HG03342 (cell line): ENCODE measurements at regions not wholly inside any gene's neighbourhood (a gene's known extent, or its start where the extent isn't known, plus 50 kb on each side); places are given as distances from the start of the nearest gene placed in this dataset.
"Not testable (repeated sequence)": the region's sequence is repeated elsewhere in the genome, so short reads cannot be mapped to it uniquely, and the experiment has no call there.

Experiments used
- ATAC-seq: cut with Tn5 transposase; IDR thresholded peaks from one replicate; pipeline ENCODE4 v1.9.1; 2021; ENCODE audit warnings: mild to moderate bottlenecking, moderate library complexity; ENCODE audit not compliant: unreplicated experiment

GRCh38 chr6:50330347-50330746, 280.6 kb upstream of the DEFB112 start:
- no peak for ATAC-seq

DNA sequence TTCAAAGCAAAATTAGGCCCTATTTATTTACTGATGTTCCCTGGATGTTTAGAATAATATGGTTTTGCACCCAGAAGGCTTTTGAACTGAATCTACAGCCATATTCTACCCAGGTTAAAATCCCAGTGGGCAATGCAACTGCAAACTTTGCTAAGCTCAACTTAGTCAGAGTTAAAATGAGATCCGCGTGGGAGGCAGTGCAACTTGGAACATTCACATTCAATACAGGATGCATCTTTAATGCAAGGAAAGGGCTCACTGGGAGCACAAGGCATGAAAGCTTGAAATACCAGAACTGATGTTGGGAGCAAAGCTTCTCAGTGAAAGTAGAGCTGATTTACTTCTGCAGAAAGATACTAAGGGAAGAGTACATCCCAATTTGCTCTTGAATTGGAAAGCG, 281.2 kb upstream of the DEFB112 start:
- ATAC-seq, result no peak

- no peak for ATAC-seq
Measured at GRCh38 chr6:50333696-50334095, 284.0 kb upstream of the DEFB112 start.

DNA sequence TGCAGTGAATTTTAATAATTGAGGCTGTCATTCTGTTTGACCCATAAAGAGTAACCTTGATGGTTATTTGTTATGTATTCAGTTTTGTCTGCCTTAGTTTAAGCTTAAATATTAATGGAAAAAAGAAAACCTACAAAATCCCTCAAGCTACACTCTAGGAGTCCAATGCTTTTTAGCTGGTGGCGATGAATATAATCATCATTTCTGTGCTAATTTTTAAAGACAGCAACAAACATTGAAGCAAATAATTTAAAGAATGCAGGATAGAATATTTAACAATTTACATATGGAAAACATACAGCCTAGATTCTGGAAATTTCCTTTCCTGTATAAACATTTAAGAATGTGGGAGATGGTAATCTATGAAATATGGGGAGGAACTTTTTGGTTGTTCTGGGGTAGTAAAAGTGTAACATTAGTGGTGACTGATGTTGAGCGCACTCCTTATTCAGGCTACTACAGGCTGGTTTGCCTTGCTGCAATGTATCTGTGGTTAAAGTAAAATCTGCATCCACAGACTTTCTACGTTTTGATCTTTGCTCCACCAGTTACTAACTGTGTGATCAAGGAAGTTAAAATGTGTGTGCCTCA, 287.9 kb upstream of the DEFB112 start:
- no peak for ATAC-seq

DNA sequence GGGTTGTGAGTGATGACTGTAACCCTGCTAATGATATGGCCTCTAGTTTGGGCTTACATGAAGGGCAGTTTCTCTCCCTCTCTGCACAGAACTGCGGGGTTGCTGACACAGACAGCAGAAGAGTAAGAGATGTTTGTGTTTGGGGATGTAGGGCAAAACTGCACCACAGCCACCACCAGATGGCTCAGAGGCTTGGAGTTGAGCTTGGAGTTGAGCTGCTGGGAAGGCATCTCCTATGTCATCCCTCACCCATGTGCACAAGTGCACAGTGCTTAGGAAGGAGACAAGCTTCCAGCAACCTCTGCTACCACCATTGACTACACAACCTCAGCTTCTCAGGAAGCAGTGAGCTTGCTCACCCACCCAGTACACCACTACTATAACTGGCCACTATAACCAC, 303.9 kb upstream of the DEFB112 start:
- no peak for ATAC-seq

GRCh38 chr6:50358113-50358512, 308.4 kb upstream of the DEFB112 start:
- ATAC-seq, result no peak

GRCh38 chr6:50361641-50362331, 312.1 kb upstream of the DEFB112 start:
- ATAC-seq, result no peak

GRCh38 chr6:50362706-50363105, 313.0 kb upstream of the DEFB112 start:
- ATAC-seq, result no peak

DNA sequence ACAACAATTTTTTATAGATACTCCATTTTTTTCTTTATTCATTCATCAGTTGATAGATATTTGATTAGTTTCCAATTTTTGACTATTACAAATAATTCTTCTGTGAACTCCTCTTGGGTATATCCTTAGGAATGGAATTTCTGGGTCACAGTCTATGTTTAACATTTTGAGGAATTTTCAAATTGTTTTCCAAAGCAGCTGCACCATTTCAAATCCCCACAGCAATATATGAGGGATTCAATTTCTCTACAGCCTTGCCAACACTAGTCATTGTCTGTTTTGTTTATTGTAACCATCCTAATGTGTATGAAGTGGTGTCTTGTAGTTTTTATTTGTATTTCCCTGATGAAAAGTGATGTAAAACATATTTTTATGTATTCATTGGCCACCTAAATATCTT, 320.3 kb upstream of the DEFB112 start:
- no peak for ATAC-seq

DNA sequence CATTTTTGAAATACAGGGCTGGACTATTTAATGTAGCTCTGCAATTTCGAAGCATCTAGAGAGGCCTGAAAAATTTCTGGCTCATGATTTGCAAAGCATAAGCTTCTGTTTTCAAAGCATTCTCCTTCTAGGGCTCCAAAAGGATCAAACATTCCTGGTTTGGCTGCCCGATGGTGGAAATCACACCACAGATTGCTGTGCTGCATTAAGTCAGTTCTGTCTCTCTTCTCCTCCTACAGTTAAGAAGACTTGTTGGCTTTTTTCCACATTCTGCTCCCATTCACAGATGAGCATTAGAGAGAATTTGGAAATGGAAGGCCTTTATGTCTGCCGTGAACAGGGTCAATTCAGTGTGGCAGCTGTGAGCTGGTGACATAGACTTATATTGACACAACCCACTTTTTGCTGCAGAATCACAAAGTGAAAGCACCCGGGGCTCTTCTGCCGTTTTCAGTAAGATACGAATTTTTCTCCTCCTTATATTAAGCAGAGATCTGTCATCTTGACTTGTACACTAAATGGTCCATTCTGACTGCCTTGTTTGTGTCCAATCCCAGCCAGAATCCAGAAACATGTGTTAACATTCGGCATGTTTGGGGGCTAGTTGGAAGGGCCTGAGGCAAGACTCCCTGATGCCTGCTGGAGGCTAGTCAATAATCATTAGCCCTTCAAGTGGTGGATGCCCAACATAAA, 330.8 kb upstream of the DEFB112 start:
- no peak for ATAC-seq

DNA sequence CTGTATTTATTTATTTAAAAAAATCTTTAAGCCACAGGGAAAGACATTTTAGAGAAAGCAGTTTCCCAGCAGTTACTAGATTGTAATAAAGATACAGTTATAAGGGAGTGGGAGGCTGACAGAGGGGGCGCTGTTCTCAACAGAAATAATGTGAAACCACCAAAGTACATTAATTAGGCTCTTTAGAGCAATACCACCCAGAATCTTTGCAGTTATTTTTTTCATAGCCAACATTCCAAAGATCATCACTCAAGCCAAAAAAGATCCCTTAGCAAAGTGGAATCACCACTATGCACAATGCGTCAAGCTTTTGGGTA, 331.3 kb upstream of the DEFB112 start:
- no peak for ATAC-seq

- ATAC-seq, result no peak
Measured at GRCh38 chr6:50390416-50390815, 322.9 kb upstream of the TFAP2D start.

GRCh38 chr6:50394139-50394538, 319.2 kb upstream of the TFAP2D start:
- not testable (repeated sequence) for ATAC-seq

- ATAC-seq, result no peak
Measured at GRCh38 chr6:50404643-50405042, 308.7 kb upstream of the TFAP2D start.

- no peak for ATAC-seq
Measured at GRCh38 chr6:50410579-50410978, 302.7 kb upstream of the TFAP2D start.

- not testable (repeated sequence) for ATAC-seq
Measured at GRCh38 chr6:50421041-50421440, 292.3 kb upstream of the TFAP2D start.

DNA sequence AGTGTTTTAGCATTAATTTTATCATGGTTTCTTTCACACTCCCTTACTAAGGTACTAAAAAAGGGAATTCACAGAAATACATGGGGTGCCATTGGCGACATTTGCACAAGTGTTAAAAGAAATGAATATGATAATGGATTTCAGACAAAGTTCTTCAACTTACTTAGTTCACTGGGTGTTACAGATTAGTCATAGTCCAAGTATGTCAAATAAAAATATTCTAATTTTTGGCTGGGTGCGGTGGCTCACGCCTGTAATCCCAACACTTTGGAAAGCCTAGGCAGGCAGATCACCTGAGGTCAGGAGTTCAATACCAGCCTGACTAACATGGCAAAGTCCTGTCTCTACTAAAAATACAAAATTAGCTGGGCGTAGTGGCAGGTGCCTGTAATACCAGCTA, 286.1 kb upstream of the TFAP2D start:
- ATAC-seq, result no peak

DNA sequence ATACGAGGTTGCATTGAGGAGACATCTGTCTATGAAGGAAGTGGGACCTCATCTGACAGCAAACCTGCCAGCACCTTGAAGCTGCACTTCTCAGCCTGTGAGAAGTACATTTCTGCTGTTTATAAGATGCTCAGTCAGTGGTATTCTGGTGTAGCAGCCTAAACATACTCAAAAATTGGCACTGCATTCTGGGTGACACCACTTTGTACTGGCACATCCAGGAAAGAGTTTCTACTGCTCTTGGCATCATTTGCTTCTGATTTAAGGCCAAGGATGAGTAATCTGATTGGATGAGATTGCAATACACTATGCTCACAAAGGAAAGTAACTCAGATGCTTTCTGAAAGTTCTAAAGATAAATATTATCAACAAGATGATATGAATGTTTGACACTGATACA, 275.4 kb upstream of the TFAP2D start:
- no peak for ATAC-seq

- ATAC-seq, result no peak
Measured at GRCh38 chr6:50442531-50443040, 270.7 kb upstream of the TFAP2D start.

GRCh38 chr6:50443144-50443543, 270.2 kb upstream of the TFAP2D start:
- no peak for ATAC-seq

DNA sequence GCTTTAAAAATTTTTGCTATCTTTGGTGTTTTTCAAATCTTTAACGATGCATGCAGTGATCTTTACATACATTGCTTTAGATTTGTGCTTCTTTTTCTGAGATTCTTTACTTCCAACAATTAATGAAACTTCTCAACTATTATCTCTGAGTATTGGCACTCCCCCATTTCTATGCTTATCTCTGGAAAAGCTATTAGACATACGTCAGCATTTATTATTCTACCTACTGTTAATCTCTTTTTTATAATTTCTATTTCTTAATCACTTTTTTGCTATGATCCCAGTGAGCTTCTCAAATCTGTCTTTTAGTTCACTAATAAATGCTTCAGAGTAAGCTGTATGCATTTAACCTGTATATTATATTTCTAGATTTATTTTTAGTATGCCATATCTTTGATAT, 264.2 kb upstream of the TFAP2D start:
- no peak for ATAC-seq

DNA sequence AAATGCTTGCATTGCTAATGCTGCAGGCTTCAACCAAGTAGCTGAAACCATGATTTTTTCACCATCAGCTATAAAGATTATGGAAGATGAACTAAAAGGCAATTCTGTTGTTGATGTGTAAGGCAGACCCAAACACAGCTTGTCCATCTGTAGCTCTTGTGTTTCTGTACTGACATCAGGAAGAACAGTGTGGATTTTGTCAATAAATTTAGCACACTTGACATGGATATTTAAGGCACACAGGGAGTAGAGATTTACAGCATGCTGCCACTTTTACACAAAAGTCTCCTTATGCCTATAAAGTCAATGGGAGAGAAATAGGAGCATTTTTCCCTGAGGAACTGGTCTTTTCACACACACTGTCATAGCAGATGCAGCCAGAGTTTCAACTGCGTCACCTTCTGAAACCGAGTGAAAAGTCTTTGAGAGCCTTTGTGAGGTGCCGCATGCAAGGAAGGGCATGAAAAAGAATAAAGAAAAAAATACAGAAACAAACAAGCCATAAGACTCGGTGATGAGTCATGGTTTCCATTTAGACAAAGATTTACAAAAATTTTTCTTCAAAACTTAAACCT, 261.4 kb upstream of the TFAP2D start:
- no peak for ATAC-seq
